ENCODE measurements at regions not wholly inside any gene's neighbourhood (a gene's known extent, or its start where the extent isn't known, plus 50 kb on each side); places are given as distances from the start of the nearest gene placed in this dataset.

DNA sequence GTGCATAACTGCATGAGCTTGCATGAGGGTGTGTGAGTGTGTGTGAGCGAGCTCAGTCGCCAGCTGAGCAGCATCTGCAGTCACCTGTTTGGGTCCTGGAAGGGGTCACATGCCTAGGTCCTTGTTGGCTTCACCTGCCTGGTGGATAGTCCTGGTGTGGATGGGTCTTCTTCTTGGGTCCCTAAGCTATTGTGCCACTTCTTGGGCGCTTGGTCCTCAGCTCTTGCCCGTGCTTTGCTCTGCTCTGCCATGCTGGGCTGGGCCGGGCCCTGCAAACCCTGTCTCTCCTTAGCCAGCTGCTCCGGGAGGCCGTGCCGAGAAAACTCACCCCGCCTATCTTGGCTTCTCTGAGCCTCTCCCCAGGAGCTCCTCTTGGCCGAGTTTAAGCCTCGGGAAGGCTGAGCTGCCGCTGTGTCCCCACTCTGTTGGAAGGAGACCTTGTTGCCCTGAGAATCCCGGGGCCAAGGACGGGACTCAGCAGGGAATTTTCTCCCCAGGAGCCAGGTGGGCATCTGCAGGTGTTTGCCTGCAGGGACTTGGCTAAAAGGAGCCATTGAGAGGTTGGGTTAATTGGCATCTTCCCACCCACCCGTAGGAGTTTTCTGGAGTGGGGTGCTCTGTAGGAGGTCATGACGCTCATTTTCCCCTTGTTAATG, 300.8 kb downstream of the NDUFA10 start:
- TF ChIP-seq, protein P1, sequence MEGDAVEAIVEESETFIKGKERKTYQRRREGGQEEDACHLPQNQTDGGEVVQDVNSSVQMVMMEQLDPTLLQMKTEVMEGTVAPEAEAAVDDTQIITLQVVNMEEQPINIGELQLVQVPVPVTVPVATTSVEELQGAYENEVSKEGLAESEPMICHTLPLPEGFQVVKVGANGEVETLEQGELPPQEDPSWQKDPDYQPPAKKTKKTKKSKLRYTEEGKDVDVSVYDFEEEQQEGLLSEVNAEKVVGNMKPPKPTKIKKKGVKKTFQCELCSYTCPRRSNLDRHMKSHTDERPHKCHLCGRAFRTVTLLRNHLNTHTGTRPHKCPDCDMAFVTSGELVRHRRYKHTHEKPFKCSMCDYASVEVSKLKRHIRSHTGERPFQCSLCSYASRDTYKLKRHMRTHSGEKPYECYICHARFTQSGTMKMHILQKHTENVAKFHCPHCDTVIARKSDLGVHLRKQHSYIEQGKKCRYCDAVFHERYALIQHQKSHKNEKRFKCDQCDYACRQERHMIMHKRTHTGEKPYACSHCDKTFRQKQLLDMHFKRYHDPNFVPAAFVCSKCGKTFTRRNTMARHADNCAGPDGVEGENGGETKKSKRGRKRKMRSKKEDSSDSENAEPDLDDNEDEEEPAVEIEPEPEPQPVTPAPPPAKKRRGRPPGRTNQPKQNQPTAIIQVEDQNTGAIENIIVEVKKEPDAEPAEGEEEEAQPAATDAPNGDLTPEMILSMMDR (IDR thresholded peaks at IDR 0.05) = no peak
- no peak for TF ChIP-seq POLR2A (IDR thresholded peaks at IDR 0.05)
